OCI-LY7 (cell line): ENCODE measurements at regions not wholly inside any gene's neighbourhood (a gene's known extent, or its start where the extent isn't known, plus 50 kb on each side); places are given as distances from the start of the nearest gene placed in this dataset.

ENCODE experiments used
- BruUV-seq: library from RNA; stranded (reverse); fragments of 400-500 nt; replicated peaks from 2 replicates; lab custom pipeline; 2021; lab: Mats Ljungman, UMichigan
- CTCF ChIA-PET: fragments of 300-600 bp; sonication (Branson Sonifier 250); formaldehyde crosslinking; loops from one replicate; lab custom pipeline; 2022; ENCODE audit warnings: antibody characterized with exemption; ENCODE audit not compliant: unreplicated experiment; lab: Charles Lee
- POLR2A ChIA-PET: fragments of 300-600 bp; sonication (Branson Sonifier 250); formaldehyde crosslinking; loops from one replicate; lab custom pipeline; 2022; ENCODE audit warnings: antibody characterized with exemption; lab: Charles Lee
- DNase-seq: peaks from one replicate; pipeline ENCODE4 v3.0.0-alpha.2; 2015; ENCODE audit warnings: low spot score
- H2AFZ ChIP-seq: fragments of 200-600 bp; sonication (generic), shearing (Covaris generic); 2 replicates; pipeline ENCODE4 v1.6.1; 2014; ENCODE audit warnings: mild to moderate bottlenecking, antibody characterized with exemption, low read length, moderate library complexity
- H3K27ac ChIP-seq: fragments of 200-600 bp; sonication (generic); 2 replicates; pipeline ENCODE4 v1.5.1; 2014; ENCODE audit warnings: mixed run types, low read depth, mild to moderate bottlenecking, moderate library complexity, low read length, inconsistent platforms; ENCODE audit not compliant: poor library complexity, severe bottlenecking
- H3K36me3 ChIP-seq: fragments of 200-600 bp; sonication (generic); 2 replicates; pipeline ENCODE4 v1.6.1; 2014; ENCODE audit warnings: mild to moderate bottlenecking, antibody characterized with exemption, low read length, moderate library complexity, mixed read lengths; ENCODE audit not compliant: insufficient read depth
- H3K4me1 ChIP-seq: fragments of 200-600 bp; sonication (generic); 2 replicates; pipeline ENCODE4 v1.5.1; 2014; ENCODE audit warnings: mild to moderate bottlenecking, low read length; ENCODE audit not compliant: insufficient read depth, poor library complexity, severe bottlenecking
- H3K4me2 ChIP-seq: fragments of 200-600 bp; sonication (generic); 2 replicates; pipeline ENCODE4 v1.6.1; 2014; ENCODE audit warnings: mild to moderate bottlenecking, low read length
- H3K4me3 ChIP-seq: fragments of 200-600 bp; sonication (generic); 2 replicates; pipeline ENCODE4 v1.5.1; 2014; ENCODE audit warnings: mild to moderate bottlenecking, low read depth, low read length; ENCODE audit not compliant: poor library complexity, severe bottlenecking
- H3K79me2 ChIP-seq: fragments of 200-600 bp; sonication (generic); 2 replicates; pipeline ENCODE4 v1.6.1; 2016; ENCODE audit warnings: low read depth, mild to moderate bottlenecking, low read length, moderate library complexity, mixed read lengths; ENCODE audit not compliant: insufficient read depth
- H3K9me2 ChIP-seq: fragments of 200-600 bp; sonication (generic); 2 replicates; pipeline ENCODE4 v1.6.1; 2016; ENCODE audit warnings: mild to moderate bottlenecking, low read length, mixed read lengths; ENCODE audit not compliant: insufficient read depth
- H3K9me3 ChIP-seq: fragments of 200-600 bp; sonication (generic); 2 replicates; pipeline ENCODE4 v1.6.1; 2014; ENCODE audit warnings: mild to moderate bottlenecking, mixed run types, low read length, mixed read lengths
- H4K20me1 ChIP-seq: fragments of 200-600 bp; sonication (generic); 2 replicates; pipeline ENCODE4 v1.6.1; 2014; ENCODE audit warnings: mild to moderate bottlenecking, antibody characterized with exemption, low read length, moderate library complexity, mixed read lengths; ENCODE audit not compliant: insufficient read depth
- EZH2phosphoT487 ChIP-seq: fragments of 200-600 bp; sonication (generic); IDR thresholded peaks from 2 replicates; pipeline ENCODE4 v1.6.1; 2018; ENCODE audit warnings: low read depth, borderline replicate concordance, mild to moderate bottlenecking, mixed run types, antibody characterized with exemption, low read length, moderate library complexity, mixed read lengths
- intact Hi-C: fragments of 100-400 bp; cut with micrococcal nuclease; formaldehyde crosslinking; loops from one replicate; pipeline ENCODE4 v1.10.0; 2022; ENCODE audit not compliant: unreplicated experiment
- TF ChIP-seq, protein P1 (sequence below): fragments of 200-600 bp; sonication (generic); conservative IDR thresholded peaks from 2 replicates; pipeline ENCODE4 v1.5.1; 2014; ENCODE audit warnings: mild to moderate bottlenecking, antibody characterized with exemption, low read length, moderate library complexity, mixed read lengths

DNA sequence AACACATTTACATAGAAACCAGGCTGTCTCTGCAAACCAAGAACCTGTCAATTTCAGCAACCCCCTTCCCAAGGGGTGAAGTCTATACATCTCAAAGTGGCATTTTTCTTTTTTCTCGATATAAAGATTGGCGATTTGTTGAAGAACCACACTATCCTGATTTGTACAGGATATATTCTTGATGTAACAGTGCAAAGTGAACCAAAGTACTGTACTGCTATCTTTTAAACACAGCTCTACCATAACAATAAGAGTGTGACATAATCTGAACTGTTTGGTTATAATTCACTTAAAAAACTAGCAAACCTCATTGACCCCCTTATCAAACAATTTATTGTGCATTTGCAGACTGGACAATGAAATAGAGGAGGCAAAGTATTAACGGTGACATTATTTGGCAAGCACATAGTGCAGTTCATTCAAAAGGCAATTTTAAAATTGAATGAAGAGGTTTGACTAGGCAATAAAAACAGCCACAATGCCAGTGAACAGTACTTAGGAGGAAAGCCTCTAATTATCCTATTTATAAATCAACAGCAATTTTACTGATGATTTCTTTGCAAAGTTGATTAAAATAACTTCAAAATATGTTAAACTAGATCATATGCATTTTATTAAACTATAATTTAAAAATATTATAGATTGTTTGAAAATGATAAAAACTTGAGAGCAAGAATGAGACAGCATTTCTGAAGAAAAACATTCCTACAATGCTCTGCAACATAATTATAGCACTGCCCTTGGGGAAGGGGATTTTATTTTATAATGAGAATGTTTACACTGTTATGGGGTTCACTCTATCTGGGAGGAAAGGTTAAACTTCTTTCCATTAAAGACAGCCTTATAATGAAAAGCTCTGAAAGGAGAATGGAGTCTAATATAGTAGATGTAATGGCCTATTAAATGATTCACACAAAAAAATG lies 440.9 kb downstream of the ZEB2 start:
- CTCF ChIA-PET = no interaction called here

DNA sequence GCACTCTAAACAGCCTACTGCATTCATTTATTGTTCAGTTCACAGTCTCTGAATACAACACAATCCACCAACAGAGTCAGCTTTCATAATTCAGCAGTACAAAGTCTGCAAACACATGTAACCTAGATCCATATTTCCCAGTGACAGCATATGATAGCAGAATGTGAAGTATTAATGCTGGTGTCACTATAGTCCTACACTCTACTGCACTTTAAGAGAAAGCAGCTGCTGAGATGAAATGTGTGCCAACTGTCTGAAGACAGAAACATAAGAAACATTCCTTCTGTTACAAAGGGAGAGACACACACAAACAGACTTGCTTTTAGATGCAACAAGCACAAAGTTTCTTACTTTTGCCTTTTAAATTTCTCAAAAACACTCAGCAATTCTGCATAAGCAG lies 441.8 kb downstream of the ZEB2 start:
- POLR2A ChIA-PET = interaction anchor here (0.6 to 0.7 kb wide), 3 partner anchors 67 to 1402 kb away, joined by 3 read pairs; no protein-coding TSS in a partner anchor
- Histone ChIP-seq H3K36me3 (no peaks in the 10 kb centered on the region), H3K9me2 (no peaks in the 10 kb centered on the region), H2AFZ (no peak overlapping the region), H3K27ac (no peak overlapping the region), H3K79me2 (no peaks in the 10 kb centered on the region), H3K4me3 (no peak overlapping the region), H4K20me1 (no peaks in the 10 kb centered on the region), H3K9me3 (no peaks in the 10 kb centered on the region), H3K4me2 (no peak overlapping the region), H3K4me1 (no peaks in the 10 kb centered on the region)
- no TSS peak for BruUV-seq
- TF ChIP-seq EZH2phosphoT487 = no peak
- TF ChIP-seq, protein P1, sequence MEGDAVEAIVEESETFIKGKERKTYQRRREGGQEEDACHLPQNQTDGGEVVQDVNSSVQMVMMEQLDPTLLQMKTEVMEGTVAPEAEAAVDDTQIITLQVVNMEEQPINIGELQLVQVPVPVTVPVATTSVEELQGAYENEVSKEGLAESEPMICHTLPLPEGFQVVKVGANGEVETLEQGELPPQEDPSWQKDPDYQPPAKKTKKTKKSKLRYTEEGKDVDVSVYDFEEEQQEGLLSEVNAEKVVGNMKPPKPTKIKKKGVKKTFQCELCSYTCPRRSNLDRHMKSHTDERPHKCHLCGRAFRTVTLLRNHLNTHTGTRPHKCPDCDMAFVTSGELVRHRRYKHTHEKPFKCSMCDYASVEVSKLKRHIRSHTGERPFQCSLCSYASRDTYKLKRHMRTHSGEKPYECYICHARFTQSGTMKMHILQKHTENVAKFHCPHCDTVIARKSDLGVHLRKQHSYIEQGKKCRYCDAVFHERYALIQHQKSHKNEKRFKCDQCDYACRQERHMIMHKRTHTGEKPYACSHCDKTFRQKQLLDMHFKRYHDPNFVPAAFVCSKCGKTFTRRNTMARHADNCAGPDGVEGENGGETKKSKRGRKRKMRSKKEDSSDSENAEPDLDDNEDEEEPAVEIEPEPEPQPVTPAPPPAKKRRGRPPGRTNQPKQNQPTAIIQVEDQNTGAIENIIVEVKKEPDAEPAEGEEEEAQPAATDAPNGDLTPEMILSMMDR = no peak
- intact Hi-C loops = no loop called here
- CTCF ChIA-PET = no interaction called here
- no peak for DNase-seq

More for the DNA sequence above, 440.9 kb downstream of the ZEB2 start:
- intact Hi-C loops = no loop called here
- Histone ChIP-seq H3K4me3 (no peak overlapping the region), H3K79me2 (no peaks in the 10 kb centered on the region), H3K4me1 (no peaks in the 10 kb centered on the region), H2AFZ (no peak overlapping the region), H3K9me2 (no peaks in the 10 kb centered on the region), H3K36me3 (no peaks in the 10 kb centered on the region), H4K20me1 (no peaks in the 10 kb centered on the region), H3K4me2 (no peak overlapping the region), H3K9me3 (no peaks in the 10 kb centered on the region), H3K27ac (no peak overlapping the region)
- no peak for DNase-seq
- TF ChIP-seq EZH2phosphoT487 = no peak
- TF ChIP-seq, protein P1 = no peak
- BruUV-seq = no TSS peak
- POLR2A ChIA-PET = interaction anchor here (0.7 kb wide), 1 partner anchor 70 kb away, joined by 3 read pairs; no protein-coding TSS in a partner anchor

DNA sequence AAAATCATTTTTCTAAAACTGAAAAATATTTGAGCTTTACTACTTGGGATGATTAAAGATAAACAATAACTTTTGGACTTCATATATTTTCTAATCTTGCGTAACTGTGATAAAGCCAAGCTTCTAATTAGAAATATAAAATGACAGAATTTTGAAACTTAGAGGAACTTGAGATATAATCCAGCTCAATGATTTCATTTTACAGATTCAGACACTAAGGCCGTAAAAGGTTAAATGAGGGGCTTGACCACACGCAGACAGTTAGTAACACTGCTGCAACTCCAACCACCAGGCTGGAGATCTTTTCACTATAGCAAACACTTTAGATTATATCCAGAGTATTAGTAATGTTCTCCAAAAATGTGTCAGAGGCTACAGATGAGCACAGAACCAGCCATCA lies 445.5 kb downstream of the ZEB2 start:
- POLR2A ChIA-PET = interaction anchor here (0.7 to 1.1 kb wide), 2 partner anchors 11 to 12 kb away, joined by 3 read pairs; no protein-coding TSS in a partner anchor
- no peaks in the 10 kb centered on the region for H3K4me1 ChIP-seq
- H3K79me2 ChIP-seq = no peaks in the 10 kb centered on the region
- no peaks in the 10 kb centered on the region for H4K20me1 ChIP-seq
- CTCF ChIA-PET = no interaction called here
- no TSS peak for BruUV-seq
- no peak overlapping the region for H3K4me3 ChIP-seq
- H2AFZ ChIP-seq = no peak overlapping the region
- H3K27ac ChIP-seq = no peak overlapping the region
- no peak for TF ChIP-seq EZH2phosphoT487
- TF ChIP-seq, protein P1 = no peak
- intact Hi-C loops = no loop called here
- no peak for DNase-seq
- H3K36me3 ChIP-seq = no peaks in the 10 kb centered on the region
- H3K9me3 ChIP-seq = no peaks in the 10 kb centered on the region
- H3K4me2 ChIP-seq = no peak overlapping the region
- no peaks in the 10 kb centered on the region for H3K9me2 ChIP-seq
